ENCODE measurements at regions not wholly inside any gene's neighbourhood (a gene's known extent, or its start where the extent isn't known, plus 50 kb on each side); places are given as distances from the start of the nearest gene placed in this dataset.

DNA sequence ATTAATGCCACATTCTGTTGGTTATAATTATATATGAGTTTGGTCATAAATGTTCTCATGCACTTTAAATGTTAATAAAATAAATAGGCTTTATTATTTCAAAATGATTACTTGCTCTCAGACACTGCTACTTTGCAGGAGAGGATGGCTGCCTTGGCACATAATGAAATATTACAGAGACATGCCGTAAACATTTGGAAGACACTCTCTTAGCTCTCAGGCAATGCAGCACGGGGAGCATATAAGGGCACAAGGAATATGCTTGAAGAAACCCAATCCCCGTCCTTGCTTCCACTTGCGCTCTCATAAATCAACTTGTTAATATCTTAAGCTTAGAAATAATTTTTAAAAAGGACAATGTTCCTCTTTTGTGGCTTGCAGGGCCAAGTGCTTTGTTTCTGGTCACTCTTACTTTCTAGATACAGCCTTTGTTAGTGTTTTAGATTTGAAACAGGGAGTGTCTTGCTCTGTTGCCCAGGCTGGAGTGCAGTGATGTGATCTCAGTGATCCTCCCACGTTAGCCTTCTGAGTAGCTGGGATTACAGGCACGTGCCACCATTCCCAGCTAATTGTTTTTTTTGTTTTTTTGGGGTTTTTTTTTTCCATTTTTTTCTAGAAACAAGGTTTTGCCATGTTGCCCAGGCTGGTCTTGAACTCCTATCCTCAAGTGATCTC, 445.0 kb downstream of the SPRY1 start:
- DNase-seq (ENCODE audit: low read depth), result no peak

DNA sequence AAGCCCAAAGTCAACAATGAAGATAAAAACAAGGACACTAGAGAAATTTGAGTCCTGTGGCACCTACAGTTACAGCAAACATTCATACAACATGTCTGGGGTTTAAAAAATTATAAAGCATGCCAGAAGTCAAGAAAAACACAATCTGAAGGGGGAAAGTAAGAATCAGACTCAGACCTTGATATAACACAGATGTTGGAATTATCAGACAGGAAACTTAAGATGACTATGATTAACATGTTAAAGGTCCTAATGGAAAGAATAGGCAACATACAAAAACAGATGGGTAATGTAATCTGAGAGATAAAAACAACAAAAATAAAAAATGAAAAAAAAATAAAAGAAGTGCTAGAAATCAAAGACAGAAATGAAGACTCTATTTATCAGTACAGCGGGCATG, 446.5 kb downstream of the SPRY1 start:
- DNase-seq (ENCODE audit: low read depth), result no peak

DNA sequence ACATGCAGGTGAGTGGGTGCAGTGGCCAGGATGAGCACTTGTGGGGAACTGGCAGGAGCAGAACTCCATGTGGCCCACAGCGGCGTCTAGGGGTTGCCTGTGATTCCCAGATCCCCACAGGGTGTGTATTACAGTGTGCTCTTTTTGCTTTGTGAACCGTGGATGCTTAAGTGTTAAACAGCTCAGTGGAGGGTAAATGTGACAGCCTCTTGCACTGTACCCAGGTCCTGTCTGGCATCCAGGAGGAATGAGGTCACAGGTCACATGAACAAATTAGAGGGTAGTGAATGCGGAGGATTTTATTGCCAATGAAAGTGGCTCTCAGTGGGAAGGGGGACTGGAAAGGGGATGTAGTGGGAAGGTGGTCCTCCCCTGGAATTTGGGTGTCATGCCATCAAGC, 447.8 kb downstream of the SPRY1 start:
- DNase-seq (ENCODE audit: low read depth), result no peak

DNA sequence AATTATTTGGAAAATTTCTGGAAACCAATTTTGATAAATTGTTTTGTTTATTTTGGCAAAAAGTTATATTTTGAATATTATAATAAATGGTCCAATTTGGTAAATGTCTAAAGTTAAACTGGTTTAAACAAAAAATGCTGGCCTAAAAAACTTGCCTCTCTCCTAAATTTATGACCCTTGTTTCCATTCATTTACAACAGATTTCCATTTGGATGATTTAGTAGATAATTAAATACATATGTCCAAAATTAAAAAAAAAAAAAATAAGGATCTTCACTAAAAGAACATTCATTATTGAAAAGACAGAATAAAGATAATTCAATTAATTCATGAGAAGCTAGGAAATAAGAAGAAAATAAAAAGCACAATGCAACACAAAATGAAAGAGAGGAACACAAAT, 449.5 kb downstream of the SPRY1 start:
- no peak for DNase-seq (ENCODE audit: low read depth)

DNA sequence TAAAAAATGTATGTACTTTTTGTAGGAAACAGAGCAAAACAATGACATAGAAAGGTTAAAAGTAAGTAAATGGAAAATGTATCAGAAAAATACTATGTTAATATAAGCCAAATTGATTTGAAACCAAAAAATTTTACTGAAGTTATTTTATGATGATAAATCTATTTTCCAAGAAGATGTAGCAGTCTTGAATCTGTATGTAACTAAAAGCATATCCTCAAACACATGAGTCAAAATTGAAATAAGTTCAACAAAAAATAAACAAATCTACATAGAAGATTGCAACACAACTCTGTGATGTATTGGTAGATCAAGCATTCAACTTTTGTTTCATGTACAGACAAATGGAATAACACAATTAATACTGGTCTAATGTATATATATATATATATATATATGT, 450.0 kb downstream of the SPRY1 start:
- no peak for DNase-seq (ENCODE audit: low read depth)

DNA sequence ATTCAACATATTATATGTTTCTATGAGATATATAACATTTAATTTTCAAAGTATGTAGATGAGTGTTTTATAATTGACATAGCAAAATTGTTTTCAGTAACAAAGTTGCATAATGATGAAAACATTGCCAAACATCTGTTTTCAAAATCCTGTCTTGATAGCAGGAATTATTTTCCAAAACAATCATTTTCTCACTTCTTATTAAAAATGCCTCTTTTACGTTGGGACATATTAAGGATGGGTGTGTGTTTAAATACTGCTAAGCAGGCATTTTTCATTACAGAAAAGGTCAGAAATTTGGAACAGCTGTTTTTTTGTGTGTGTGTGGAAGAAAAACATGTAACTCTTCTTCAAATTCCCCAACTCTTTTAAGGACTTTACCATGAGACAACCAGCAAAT, 452.0 kb downstream of the SPRY1 start:
- no peak for DNase-seq (ENCODE audit: low read depth)

DNA sequence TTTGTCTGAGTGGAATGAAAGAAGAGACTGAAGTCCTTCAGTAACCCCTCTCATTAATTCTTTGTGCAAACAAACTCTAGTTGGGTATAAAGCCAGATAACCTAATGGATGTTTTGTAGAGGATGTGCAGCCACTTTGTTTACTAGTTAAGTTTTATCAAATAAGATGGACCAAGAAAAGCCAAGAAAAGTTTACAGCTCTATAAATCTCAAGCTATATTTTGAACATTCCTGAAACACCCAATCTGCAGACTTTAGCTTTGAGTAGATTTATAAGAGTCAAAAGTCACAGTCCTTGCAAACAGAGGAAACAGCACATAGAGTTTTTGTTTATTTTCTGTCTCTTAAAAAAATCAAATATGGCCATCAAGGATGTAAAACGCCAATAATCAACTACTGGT, 452.9 kb downstream of the SPRY1 start:
- no peak for DNase-seq (ENCODE audit: low read depth)

DNA sequence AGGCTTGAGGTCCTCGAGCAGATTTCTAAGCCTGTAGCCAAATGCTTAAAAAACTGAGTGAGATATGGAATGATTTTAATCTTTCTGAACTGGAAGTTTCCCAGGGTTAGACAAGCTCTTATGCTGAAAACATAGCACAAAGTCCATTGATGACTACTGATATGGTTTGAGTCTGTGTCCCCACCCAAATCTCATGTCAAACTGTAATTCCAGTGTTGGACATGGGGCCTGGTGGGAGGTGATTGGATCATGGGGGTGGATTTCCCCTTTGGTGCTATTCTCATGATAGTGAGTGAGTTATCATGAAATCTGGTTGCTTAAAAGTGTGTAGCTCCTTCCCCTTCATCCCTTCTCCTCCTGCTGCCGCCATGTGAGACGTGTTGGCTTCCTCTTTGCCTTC, 454.9 kb downstream of the SPRY1 start:
- DNase-seq (ENCODE audit: low read depth), result no peak

DNA sequence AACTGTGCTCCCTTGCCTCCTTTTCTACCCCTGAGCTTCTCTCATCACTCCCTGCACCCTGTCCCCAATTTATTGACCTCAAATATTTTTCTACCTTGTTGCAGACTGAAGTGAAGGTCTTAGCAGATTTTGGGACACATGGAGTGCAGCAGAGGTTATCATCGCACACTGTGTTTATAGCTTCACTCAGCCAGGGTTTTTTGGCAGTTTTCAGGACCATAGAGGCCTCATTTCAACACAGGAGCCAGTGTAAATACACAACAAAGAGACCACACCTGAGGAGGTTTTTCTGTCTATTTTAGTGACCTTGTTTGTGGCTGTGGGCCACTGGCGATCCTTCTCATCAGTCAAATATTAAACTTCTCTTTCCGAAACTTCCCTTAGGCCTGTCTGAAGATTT, 457.1 kb downstream of the SPRY1 start:
- DNase-seq (ENCODE audit: low read depth), result no peak

DNA sequence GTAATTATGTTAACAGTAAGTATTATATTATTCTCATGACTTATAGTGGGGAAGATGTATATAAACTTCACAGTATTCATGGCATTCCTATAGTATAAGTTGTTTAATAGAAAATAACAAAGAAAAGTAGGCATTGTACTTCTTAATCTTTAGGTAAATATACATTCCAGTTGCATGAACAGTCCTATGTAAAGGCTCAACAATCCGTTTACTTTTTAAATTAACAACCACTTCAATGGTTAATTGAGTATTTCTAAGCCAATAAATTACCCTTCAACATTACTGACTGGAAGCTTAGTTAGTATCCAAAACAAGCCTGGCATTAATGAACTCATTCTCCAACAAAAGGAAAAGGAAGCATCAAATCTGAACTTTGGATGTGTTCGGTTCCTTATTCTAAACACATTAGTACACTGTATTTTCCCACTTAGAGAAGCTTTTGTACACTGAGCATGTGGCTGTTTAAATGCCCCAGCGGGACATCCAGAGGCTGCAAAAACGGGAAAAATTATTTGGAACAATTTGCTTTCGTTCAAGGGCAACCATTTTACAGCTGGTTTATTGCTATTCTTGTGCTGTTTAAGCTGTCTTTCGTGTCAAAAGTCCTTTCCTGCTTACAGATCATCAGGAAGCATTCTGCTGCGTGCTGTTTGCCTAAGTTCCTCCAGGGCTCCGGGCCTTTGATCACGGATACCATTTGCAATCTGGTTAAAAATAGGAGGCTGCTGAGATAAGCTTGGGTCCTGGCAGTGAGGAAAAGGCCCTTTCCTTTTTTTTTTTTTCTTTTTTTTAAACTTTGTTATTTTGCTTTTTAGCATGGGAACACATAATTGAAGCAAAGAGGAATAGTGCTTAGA, 460.3 kb downstream of the SPRY1 start:
- DNase-seq (ENCODE audit: low read depth), result no peak

DNA sequence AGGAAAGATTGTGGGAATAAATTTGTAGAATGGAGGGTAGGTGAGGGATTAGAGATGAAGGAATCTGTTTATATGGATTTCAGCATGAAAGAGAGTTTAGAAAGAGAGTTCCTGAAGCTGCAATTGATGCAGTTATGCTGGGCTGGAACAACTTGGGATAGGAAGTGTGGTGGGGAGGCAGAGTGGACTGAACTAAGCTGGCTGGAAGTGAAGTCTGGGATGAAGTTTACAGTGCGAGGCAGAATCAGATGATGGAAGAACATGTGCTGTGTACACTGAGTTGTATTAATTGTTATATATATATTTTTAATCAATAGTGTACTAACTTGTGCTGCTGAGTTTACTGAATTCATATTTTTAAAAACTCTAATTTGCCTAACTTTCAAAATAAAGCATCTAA, 461.9 kb downstream of the SPRY1 start:
- no peak for DNase-seq (ENCODE audit: low read depth)

DNA sequence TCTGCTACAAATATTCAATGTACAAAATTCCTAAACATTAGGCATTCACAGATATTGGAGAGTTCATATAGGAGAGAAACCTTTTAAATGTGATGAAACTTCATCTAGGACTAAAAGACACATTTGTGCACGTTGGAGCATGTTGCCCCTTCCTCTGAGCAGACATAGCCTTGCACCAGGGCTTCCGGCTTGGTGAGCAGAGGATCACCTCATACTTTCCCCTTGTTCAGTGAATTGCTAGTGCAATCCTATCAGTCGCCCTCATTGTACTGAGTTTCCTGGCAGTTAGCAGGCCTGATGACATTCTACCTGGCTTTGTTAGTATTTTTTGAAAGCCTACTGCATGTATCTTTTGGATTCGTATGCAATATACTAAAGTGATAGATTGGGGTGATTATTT, 466.2 kb downstream of the SPRY1 start:
- no peak for DNase-seq (ENCODE audit: low read depth)

DNA sequence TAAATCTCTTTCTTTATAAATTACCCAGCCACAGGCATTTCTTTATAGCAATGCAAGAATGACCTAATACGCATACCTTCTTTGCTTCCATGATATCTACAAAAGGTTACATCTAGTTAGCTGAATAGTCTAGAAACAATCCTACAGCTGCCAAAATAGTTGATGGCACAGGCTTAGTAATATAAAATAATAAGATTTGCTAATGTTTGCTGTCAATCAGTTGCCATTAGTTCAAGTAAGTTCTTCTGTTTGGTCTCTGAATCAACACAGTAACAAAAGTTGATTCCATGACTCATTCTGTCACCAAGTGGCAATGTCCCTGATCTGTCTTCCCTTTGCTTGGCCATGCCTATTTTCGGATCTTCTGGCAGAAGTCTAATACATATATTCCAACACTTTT, 470.2 kb downstream of the SPRY1 start:
- no peak for DNase-seq (ENCODE audit: low read depth)

DNA sequence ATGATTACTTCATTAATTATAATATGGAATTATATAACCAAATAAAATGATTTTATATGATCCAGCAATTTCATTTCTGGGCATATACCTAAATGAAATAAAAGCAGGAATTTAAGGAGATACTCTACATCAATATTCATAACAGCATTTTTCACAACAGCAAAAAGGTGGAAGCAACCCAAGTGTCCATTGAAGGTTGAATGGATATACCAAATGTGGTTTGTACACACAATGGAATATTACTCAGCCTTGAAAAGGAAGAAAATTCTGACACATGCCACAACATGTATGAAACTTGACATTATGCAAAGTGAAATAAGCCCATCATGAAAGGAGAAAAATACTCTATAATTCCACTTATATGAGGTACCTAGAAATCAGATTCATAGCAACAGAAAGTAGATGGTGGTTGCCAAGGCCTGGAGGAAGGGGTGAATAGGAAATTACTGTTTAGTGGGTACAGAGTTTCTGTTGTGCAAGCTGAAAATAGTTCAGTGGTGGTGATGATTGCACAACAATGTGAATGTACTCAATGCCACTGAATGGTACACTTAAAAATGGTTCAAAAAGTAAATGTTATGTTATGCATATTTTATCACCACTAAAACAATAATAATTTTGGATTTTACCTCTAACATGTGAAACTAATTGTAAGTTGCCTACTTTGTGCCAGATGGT, 471.5 kb downstream of the SPRY1 start:
- DNase-seq (ENCODE audit: low read depth), result no peak

DNA sequence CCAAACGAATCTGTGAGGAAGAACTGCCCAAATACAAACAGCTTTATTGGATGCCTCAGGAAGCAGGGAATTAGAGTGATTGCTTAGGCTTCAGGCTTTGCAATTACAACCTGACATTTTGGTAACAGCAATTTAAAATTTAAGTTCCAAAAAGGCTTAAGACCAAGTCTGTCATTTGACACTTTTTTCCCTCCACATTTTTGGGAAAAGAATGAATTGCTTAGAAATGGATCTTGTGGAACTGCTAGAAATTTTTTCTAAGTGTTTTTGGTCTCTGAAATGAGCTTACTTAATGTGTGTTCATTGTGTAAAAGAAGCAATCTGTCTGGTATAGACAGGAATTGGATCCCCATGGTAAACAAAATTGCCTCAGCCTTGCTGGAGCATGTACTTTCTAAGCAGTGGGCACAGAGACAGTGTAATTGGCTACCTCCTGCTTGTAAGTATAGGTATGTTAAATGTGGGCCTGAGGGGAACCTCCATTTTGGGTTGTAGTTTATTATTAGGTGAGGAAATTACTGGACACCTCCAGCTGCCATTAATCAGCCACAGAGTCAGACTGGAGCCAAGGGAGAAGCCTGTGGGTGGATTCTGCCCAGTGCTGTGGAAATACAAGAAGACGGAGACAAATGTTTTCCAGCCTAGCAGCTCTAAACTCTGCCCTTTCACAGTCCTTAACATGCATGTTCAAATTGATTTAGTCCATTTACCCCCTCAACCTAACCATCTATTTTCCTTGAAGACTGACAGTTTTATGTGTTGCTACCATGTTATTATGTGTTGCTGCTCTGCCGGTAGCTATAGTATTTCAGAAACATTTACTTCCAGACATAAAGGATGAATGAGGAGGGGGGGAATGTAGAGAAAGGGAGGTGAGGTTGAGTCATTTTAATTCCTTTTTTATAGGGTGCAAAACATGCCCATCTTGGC, 473.0 kb downstream of the SPRY1 start:
- no peak for DNase-seq (ENCODE audit: low read depth)

DNA sequence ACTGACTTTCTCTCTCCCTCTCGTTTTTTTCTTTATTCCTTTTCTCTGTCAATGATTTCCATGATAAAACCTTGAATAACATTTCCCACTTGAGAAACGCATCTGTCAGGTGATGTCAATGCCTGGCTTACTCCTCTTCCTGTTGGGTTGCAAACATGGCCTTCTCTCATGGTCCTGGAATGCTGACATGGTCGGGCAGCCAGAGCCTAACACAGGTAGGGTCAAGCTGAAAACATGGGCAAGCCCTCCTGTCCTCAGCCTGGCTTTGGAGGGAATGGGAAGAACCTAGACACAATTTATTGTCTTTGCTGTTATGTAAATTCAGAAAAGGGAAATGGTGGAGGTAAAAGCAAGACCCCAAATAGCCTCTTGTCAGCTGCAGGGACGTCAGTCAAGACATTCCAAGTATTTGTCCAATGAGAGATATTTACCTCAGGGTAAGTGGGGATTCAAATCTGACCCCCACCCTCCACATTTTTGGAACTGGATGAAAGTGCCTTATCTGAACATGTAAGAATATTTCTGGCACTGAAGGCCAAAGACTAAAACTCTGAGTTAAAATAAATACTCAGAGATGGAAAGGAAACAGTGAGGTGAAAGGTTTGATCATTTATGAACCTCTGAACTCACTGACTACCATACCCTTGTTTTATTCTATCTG, 473.8 kb downstream of the SPRY1 start:
- DNase-seq (ENCODE audit: low read depth), result no peak

DNA sequence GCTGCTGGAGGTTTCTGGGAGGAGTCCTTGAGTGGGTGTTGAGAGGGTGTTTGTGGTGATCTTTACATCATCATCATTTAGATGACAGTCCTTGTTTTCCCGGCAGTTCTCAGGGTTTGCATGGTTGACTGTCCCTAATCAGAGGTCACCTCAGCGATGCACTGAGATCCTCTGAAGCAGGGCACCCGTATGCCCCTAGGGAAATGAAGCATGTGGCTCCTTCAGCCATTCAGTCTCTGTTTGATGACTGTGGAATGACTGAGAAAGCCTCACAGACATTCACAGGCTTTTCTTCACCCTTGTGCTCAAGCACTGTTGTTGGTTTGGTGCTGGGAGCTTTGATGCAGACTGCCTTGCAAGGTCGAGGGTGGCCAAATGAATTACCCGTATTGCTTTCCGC, 474.7 kb downstream of the SPRY1 start:
- no peak for DNase-seq (ENCODE audit: low read depth)

DNA sequence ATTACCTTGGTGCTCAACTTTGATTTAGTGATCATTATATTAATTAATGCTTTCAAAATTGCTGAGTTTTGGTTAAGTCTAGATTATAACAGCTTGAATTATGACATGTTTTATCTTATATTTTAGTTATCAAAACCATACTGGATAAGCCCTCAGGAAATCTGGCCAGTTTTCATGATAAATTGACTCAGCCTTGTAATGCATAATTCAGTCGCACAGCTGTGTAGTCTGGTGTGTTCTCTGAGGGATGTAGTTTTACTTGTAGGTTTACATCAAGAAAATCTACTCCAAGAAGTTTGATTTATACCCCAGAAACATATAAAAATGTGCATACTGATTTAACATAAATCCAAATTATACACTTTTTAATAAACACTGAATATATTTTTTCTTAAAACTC, 477.5 kb downstream of the SPRY1 start:
- no peak for DNase-seq (ENCODE audit: low read depth)

DNA sequence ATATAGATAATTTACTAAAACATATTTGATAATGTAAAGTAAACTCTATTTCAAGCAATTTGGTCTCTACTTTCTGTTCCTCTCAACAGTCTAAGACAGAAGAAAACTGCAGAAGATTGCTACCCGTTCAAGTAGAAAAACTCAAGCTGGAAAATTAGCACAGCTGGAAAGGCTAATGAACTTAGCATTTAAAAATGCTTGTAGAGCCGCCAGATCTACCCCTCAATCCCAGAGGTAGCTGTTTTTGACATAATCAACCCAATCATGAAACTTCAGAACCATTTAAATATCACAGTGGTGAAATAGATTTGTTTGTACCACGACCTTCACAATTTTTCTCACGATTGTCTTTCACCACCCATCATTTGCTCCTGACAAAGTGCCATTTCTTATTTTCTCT, 479.5 kb downstream of the SPRY1 start:
- DNase-seq (ENCODE audit: low read depth), result no peak

DNA sequence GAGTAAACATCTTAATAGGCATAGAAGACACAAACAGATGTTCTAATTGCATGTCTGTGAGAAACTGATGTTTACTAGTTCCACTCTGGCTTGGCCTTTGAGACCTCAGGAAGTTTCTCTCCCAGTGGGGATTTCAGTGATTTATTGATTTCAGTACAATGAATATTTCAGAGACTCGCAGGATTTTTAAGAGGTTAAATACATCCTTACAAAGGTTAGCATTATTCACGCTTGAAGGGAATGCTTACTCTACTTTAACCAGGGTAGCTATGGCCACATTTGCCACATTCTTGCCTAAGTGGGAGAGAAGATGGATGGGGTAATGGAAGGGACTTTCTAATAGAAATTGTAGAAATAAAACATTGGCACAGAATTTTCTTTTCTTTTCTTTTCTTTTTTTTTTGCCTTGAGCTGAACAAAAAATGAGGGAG, 480.1 kb downstream of the SPRY1 start:
- DNase-seq (ENCODE audit: low read depth), result no peak

DNA sequence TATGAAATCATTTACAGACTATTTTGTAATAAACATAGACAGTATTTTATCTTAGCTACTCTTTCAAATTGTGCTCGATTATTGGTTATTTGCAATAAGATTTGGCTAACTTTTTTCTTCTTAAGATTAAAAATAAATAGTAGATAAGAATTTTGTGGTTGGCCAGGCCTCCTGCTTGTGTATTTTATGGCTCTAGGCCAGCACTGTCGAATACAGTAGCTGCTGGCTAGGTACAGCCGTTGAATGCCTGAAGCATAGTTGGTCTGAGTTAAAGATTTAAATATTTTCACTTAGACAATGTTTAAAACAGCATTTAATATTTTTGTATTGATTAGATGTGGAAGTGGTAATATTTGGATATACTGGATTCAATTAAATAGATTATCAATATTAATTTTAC, 481.0 kb downstream of the SPRY1 start:
- DNase-seq (ENCODE audit: low read depth), result no peak

DNA sequence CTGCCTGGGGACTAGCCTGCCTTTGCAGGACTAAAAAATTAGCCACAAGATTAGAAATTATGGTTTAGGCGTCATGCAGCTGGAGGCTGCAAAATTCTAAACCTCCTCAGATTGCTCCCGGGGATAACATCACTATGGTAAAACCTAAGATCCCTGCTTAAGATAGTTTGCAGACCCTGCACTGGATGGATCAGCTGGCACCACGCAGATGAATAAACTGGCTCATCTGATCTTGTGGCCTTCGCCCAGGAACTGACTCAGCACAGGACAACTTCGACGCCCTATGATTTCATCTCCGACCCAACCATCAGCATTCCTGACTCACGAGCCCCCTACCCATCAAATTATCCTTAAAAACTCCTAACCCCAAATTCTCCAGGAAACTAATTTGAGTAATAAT, 482.4 kb downstream of the SPRY1 start:
- DNase-seq (ENCODE audit: low read depth), result no peak

Data from stimulated activated CD8-positive, alpha-beta memory T cell treated with anti-CD3 and anti-CD28 coated beads, Interleukin-7, amount 100 ng/mL, for 24 hours (primary cell).